GM10248 (cell line): ENCODE measurements at regions not wholly inside any gene's neighbourhood (a gene's known extent, or its start where the extent isn't known, plus 50 kb on each side); places are given as distances from the start of the nearest gene placed in this dataset.

Experiments
- CTCF ChIA-PET: fragments of 300-600 bp; sonication (Branson Sonifier 250); formaldehyde crosslinking; extraction: SDS; loops from one replicate; lab custom pipeline; 2021; ENCODE audit warnings: antibody characterized with exemption; lab: Yijun Ruan, JAX
- POLR2A ChIA-PET: fragments of 350-650 bp; sonication (Branson Sonifier 250); formaldehyde crosslinking; extraction: SDS; loops from one replicate; lab custom pipeline; 2020; ENCODE audit warnings: antibody characterized with exemption; lab: Yijun Ruan, JAX
- DNase-seq: peaks from one replicate; pipeline ENCODE4 v3.0.0; 2012; ENCODE audit errors: extremely low spot score
- TF ChIP-seq, protein P1 (sequence below): IDR thresholded peaks from 2 replicates; pipeline ENCODE4 v1.5.1; 2012; ENCODE audit warnings: mild to moderate bottlenecking, low read depth; ENCODE audit errors: extremely low read depth, missing control alignments, control extremely low read depth

DNA sequence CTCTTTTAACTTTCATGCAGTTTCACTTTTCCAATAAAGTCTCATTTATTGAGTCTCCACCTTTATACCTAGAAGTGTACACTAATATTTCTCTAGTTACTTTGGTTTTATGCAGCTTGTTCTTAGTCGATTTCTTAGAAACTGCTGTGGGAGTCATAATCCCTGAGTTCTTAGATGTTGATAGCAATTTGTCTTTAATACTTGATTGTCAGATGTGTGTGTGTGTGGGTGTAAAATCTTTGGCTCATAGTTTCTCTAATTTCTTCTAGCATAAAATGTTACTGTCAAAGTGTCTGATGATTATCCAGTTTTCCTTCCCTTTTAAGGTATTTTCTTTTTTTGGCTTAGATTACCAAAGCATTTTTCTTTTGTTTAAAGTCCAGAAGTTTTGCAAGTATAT, 473.8 kb upstream of the PTCHD4 start:
- TF ChIP-seq, protein P1, sequence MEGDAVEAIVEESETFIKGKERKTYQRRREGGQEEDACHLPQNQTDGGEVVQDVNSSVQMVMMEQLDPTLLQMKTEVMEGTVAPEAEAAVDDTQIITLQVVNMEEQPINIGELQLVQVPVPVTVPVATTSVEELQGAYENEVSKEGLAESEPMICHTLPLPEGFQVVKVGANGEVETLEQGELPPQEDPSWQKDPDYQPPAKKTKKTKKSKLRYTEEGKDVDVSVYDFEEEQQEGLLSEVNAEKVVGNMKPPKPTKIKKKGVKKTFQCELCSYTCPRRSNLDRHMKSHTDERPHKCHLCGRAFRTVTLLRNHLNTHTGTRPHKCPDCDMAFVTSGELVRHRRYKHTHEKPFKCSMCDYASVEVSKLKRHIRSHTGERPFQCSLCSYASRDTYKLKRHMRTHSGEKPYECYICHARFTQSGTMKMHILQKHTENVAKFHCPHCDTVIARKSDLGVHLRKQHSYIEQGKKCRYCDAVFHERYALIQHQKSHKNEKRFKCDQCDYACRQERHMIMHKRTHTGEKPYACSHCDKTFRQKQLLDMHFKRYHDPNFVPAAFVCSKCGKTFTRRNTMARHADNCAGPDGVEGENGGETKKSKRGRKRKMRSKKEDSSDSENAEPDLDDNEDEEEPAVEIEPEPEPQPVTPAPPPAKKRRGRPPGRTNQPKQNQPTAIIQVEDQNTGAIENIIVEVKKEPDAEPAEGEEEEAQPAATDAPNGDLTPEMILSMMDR, result no peak
- no peak for DNase-seq
- POLR2A ChIA-PET, result no interaction called here
- CTCF ChIA-PET, result no interaction called here

DNA sequence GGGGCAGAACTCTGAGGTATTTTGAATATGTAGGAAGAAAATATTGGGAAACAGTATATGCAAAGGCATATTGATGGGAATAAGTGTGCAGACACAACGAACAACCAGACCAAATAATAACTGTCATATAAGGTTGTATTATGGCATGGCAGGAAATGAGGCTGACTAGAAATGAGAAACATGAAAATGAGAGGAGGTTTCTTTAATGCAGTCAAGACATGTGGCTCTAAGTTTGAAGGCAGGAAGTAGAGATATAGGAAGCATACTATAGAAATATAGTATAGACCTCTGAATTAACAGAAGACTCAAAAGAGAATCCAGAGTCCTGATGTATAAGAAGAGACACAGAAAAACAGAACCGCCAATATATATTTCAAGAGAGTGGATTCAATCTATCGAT, 459.7 kb upstream of the PTCHD4 start:
- ChIA-PET POLR2A (no interaction called here), CTCF (interaction anchor here (1.3 kb wide), 1 partner anchor 11 kb away, joined by 3 read pairs; no protein-coding TSS in a partner anchor)
- no peak for DNase-seq
- TF ChIP-seq, protein P1, result no peak

DNA sequence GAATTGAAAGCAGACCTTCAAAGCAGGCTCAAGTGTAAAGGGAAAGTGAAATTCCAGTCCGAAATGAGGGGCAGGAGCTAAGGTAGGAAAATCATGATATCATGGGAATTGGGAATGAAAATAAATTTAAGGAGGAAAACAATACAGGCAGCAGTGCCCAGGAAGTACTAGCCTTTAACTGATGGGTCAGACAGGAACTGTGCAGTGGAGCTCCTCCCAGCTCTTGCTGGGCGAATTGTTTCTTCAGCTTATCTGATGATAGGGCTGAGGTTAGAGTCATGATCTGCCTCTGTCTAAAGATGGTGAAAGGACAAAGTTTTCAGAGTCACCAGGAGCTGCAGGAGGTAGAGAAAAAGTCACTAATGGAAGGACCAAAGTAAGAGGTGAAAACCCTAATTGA, 457.9 kb upstream of the PTCHD4 start:
- TF ChIP-seq, protein P1, result no peak
- ChIA-PET CTCF (no interaction called here), POLR2A (no interaction called here)
- no peak for DNase-seq

DNA sequence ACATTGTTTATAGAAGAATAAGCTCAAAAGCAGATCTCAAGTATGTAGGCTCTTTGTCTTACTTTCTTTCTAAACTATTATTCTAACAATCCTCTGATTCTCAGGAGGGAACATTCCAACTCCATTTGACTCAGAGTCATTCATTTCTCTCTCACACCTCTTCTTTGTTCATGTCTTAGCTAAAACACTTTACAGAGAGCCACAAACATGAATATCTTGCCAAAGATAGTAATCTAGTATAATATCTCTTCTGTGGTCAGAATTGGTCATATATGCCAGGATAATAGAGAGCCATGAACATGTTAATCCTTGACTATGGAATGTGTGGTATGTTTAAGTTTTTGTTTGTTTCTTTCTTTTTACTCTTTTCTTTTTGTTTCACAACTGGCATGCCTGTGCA, 456.0 kb upstream of the PTCHD4 start:
- ChIA-PET CTCF (interaction anchor here (1.1 to 1.6 kb wide), 2 partner anchors 8 to 13 kb away, joined by 3 to 4 read pairs; no protein-coding TSS in a partner anchor), POLR2A (no interaction called here)
- no peak for DNase-seq
- TF ChIP-seq, protein P1, result no peak

DNA sequence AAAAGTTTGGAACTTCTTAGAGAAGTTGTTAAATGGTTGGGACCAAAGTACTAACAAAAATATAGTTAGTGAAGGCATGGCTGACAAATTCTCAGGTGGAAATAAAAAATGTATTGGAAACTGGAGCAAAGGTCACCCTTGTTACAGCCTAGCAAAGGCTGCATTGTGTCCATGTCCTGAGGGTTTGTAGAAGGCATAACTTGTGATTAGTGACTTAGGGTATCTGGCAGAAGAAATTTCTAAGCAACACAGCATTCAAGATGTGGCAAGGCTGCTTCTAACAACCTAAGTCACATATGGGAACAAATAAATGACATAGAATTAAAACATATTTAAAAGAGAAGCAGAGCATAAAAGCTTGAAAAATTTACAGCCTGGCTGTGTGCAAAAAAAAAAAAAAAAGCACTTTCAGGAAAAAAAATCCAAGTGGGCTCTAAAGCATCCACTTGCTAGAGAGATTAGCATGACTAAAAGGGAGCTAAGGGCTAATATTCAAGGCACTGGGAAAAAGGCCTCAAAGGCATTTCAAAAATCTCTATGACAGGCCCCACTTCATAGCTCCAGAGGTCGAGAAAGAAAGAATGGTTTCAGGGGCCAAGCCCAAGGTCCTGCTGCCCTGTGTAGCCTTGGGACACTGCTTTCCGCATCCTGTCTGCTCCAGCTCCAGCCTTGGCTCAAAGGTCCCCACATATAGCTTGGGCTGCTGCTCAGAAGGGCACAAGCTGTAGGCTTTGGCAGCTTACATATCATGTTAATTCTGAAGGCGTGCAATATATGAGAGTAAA, 453.2 kb upstream of the PTCHD4 start:
- POLR2A ChIA-PET, result no interaction called here
- TF ChIP-seq, protein P1, result no peak
- DNase-seq, result no peak
- CTCF ChIA-PET, result no interaction called here

DNA sequence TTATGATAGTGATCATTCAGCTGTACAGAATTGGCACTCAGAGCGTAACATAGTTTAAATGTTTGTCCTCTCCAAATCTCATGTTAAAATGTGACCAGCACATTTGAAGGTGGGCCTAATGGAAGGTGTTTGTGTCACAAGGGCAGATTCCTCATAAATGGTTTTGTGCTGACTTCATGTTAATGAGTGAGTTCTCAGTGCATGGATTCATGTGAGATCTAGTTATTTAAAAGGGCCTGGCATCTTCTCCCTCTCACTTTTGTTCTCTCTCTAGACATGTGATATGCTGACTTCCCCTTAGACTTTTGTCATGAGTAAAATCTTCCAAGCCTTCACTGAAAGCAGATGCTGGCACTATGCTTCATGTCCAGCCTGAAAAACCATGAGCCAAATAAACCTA, 452.4 kb upstream of the PTCHD4 start:
- ChIA-PET CTCF (no interaction called here), POLR2A (no interaction called here)
- DNase-seq, result no peak
- TF ChIP-seq, protein P1, result no peak
